B cell (primary cell): ENCODE measurements at regions not wholly inside any gene's neighbourhood (a gene's known extent, or its start where the extent isn't known, plus 50 kb on each side); places are given as distances from the start of the nearest gene placed in this dataset.

Source experiments
- CTCF ChIP-seq: fragments of 200-600 bp; IDR thresholded peaks from one replicate; pipeline ENCODE4 v1.8.0; 2022; ENCODE audit warnings: antibody characterized with exemption, mild to moderate bottlenecking
- EZH2 ChIP-seq: IDR thresholded peaks from 2 replicates; pipeline ENCODE4 v1.6.1; 2012; ENCODE audit warnings: borderline replicate concordance, low read depth, mild to moderate bottlenecking, moderate library complexity, low read length; ENCODE audit not compliant: insufficient read depth, poor library complexity, severe bottlenecking

DNA sequence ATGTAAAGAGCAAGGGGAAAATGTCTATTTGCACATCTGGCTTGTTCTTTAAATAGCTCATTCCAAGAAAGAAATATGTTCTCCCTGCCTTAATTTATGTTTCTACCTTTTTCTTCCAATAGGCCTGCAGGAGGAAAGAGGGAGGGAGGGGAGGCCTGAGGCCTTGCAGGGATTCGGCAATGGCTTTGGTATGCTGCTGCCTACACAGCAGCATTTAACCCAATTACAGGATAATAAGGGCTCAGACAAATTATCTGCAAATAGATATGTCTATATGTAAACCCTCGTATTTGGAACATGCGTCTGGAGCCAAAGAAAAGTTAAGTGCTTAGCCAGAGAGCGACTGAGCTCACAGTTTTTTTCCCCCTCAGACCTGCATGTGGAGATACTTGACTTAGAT, 277.2 kb downstream of the CDC5L start:
- TF ChIP-seq CTCF = no peak
- no peak for TF ChIP-seq EZH2
